OCI-M1 (cell line): ENCODE measurements at regions not wholly inside any gene's neighbourhood (a gene's known extent, or its start where the extent isn't known, plus 50 kb on each side); places are given as distances from the start of the nearest gene placed in this dataset.

Experiments used
- DNase-seq: peaks from one replicate; lab custom pipeline; 2025; lab: John Stamatoyannopoulos, UW

- no peak for DNase-seq
Observed at GRCh38 chr11:103530257-103530656, 421.0 kb downstream of the DYNC2H1 start.

DNA sequence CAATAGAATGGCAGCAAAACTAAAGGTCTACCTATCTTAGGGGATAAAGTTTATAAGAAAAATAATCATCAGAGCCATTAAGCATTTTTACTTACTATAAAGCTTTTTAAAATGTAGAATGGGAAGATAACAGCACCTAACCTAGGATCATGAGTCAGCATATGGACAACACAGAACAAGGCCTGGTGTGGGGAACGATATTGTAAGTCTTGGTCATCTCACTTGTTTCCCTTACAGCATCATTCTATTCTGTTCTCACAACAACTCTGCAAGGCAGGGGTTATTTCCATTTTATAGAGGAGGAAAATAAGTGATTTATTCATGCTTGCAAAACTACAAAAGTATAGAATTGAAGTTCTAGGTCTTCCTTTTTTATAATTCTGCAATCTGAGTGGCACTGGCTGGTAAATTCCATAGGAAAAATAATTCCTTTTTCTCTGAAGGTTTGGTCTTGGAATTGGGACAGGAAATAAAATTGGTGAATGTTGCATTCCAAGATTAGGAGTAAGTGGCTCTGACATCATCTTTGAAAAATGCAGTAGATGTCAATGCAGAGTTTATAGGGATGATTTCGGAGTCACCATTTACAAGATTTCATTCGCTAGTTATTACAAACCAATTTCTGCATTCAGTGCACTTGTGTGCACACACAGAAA lies 423.0 kb downstream of the DYNC2H1 start:
- no peak for DNase-seq

DNA sequence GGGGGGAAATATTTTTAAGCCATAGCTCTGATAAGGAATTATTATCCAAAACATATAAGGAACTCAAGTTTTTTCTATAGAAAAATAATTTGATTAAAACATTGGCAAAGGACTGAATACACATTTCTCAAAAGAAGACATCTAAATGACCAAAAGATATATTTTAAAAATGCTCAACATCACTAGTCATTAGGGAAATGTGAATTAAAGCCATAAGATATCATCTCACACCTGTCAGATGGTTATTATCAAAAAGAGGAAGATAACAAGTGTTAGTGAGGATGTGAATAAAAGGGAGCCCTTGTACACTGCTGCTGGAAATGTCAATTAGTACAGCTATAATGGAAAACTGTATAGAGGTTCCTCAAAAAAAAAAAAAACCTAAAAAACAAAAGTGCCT lies 425.0 kb downstream of the DYNC2H1 start:
- no peak for DNase-seq

- DNase-seq = peak; percentile 0
Observed at GRCh38 chr11:103534959-103535358, 425.7 kb downstream of the DYNC2H1 start.

DNA sequence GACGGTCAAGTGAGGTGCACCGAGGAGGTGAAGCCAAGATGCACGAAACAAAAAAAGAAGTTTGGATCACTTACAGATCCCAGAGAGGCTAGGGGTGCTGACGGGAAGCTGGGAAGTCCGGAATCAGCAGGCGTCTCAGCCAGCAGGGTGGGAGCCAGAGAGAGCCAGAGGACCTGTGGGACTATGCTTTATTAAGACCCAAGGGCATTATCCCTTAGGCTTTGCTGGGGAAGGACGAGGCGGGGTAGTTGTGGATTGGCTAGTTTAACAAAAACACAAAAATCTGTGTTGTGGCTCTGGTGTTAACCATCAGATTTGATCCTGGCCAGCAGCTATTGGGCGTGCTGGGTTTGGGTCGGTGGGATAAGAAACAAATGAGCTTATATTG lies 427.1 kb downstream of the DYNC2H1 start:
- DNase-seq = no peak

DNA sequence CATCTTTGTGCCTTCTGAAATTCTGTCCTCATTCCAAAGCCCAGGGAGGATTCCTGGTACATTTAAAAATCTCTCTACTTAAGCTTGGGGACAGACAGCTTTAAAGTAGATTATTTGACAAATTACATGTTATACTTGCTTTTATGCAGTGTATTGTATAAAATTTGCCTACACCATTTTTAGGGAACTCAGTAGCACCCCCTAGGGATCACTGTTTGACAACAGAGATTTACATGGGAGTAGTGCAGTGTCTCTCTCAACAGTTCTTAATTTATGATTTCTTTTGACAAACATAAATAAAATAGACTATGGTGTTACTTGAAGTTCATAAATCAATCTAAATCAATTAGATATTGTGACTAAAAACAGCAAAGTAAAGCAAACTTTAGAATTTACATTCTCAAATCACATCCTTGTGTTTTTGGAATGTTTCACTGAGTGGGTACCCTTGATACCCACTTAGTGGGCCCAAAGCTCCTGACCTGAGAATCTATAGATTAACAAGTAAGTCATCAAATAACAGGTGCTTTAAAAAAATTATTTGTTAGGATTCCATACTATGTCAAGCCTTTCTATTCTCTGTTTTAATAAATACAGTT lies 428.8 kb downstream of the DYNC2H1 start:
- DNase-seq = peak; percentile 39

DNA sequence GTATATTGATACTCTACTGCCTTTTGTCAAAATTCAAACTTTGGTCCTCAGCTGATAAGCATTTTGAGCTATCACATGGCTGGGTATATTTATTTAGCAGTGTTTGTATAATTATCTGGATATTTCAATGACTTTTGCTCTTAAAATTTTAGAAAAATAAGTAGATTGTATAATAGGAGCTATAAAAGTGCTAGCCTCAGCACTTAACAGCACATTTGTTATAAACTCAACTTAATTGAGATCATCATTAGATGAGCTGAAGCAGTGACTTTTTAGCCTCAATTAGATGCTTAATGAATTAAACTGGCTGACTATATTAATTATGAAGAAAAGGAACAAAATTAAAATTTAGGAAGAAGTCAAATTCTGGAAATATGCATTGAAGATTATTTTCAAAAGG lies 429.9 kb downstream of the DYNC2H1 start:
- DNase-seq = no peak

- DNase-seq = no peak
Observed at GRCh38 chr11:103541186-103541795, 432.1 kb downstream of the DYNC2H1 start.

GRCh38 chr11:103542851-103543250 lies 433.6 kb downstream of the DYNC2H1 start:
- DNase-seq = no peak

DNA sequence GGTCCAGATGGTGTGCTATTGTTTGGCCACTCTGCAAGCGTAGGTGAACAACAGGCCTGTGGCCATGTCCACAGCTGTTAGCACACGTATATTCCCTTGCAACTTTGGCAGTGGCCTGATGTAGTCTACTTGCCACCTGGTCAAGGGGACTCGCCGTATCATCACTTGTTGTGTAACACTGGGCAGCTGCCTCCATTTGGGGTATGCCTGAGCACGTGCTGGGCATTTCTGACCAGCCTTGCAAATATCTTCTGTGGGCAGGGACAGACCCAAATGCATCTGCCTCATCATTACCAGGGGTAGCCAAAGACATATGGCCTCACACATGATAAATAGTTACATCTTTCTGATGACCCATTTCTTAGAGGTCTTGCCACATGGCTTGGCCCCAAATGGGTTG lies 434.2 kb downstream of the DYNC2H1 start:
- DNase-seq = no peak

DNA sequence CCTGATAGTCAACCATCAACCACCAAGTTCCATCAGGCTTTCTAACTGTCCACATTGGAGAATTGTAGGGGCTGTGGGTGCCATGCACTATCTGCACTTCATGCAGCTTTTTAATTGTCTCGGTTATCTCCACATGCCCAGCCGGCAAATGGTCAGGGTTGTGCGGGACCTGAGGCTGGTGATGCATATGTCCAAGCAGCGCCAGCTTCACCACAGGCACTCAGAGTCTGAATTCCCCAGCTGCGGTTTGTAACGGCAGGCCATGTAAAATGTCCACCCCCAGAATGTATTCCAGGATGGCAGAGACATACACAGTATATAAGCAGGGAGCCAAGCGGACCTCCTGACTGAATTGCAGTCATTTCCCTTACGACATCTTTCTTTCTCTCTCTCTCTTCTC lies 435.6 kb downstream of the DYNC2H1 start:
- no peak for DNase-seq

- no peak for DNase-seq
Observed at GRCh38 chr11:103545551-103545950, 436.3 kb downstream of the DYNC2H1 start.

GRCh38 chr11:103546236-103546635 lies 437.0 kb downstream of the DYNC2H1 start:
- DNase-seq = no peak

DNA sequence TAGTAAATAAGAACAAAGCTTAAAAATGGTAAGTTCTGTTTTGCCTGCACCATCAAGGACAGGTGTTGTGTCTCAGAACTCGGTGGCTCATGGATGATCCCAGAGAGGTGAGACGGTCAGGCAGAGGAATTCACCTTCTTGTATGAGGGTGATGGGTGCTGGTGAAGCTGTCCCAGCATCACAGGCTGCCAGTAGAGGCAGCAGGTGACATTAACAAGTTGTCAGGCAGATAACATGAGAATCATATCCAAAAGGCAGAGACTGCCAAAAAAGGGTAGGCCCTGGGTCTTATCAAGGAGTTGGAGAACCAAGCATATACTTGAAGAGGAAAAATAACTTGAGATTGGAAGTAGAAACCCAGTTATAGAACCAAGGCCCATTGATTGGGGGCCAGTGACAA lies 437.8 kb downstream of the DYNC2H1 start:
- no peak for DNase-seq

DNA sequence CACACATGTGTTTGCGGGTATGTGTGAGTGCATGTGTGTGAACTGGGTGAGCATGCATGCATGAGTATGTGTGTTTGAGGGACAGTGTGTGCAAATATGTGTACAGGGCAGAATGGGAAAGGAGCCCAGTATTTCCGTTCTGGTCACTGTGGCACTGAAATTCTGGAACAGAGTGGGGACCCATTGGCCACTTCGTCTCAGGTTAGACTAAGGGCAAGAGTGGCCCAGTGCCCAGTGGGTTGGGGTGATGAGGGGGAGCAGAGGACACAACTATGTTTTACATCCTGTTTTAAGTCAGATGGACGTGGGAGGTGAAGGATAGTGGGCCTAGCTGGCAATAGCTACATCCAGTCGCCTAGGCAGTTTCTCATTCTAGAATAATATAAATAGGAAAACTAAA lies 438.5 kb downstream of the DYNC2H1 start:
- no peak for DNase-seq

DNA sequence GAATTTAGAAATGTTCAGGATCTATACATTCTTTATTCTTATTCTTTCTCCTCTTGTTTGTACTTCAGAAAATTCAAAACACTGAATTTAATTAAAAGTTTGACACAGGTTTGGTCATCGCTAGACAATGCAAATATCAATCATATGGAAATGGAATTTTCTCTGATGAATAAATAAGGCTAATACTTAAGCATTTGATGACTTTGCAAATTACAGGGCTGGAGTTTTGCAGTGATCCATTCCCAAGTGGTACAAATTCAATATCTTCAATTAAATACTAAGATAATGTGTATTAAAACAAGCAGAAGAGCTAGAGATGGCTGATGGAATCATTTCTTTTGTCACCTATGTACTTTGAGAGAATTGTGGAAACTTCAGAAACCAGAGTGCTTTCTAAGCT lies 439.6 kb downstream of the DYNC2H1 start:
- no peak for DNase-seq

GRCh38 chr11:103550811-103551210 lies 441.6 kb downstream of the DYNC2H1 start:
- no peak for DNase-seq

DNA sequence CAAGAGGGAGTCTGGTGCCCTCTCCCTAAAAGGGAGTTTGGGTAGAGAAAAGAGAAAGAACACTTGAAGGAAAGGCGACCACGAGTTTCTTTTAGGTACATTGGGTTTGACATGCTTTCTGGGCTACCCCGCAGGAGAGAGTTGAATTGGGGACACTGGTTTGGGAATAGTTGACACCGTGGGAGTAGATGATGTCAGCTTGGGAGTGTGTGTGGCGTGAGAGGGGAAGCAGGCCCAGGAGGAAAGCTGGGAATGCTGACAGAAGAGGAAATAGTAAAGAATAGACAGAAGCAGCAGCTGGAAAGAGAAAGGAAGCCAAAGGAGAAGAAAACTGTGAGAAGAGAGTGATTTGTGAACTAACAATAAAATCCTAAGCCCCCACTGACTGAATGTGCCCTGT lies 442.9 kb downstream of the DYNC2H1 start:
- DNase-seq = no peak

- DNase-seq = no peak
Observed at GRCh38 chr11:103556171-103556570, 446.9 kb downstream of the DYNC2H1 start.

DNA sequence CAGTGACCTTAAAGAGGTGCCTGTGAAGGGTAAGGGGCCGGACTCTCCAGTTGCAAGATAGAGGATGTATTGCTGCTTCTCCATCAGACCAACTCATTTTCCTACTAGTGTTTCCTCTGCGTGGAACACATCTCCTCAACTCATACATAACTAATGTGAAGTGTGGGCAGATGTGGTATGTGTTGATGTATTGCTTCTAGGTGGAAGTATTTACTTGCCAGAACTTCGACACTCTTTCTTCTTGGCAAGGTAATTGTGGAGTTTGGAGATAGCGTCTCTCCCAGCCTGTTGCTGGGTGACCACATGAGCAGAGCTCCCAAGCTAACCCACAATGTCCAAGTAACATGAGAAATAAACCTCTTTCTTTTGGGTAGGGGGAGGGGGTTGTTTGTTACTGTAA lies 456.9 kb downstream of the DYNC2H1 start:
- DNase-seq = no peak

DNA sequence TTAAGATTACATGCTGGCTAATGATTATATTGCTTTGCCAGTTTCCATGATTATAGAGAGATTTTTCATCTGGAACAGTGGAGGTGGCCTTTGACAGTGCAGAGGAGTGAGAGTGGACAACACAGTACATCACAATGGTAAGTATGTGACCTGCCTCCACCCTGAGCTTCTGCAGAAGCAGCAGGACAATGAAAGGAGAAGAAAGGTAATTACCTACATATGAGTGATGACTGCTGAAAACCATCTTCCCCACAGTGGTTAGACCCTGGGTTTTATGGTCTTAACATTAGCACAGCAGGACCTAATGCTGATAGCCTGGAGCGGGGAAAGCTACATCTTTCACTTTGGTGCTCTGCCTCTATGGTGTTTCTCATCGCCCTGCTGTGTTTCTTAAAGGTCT lies 454.7 kb upstream of the DDI1 start:
- DNase-seq = no peak

DNA sequence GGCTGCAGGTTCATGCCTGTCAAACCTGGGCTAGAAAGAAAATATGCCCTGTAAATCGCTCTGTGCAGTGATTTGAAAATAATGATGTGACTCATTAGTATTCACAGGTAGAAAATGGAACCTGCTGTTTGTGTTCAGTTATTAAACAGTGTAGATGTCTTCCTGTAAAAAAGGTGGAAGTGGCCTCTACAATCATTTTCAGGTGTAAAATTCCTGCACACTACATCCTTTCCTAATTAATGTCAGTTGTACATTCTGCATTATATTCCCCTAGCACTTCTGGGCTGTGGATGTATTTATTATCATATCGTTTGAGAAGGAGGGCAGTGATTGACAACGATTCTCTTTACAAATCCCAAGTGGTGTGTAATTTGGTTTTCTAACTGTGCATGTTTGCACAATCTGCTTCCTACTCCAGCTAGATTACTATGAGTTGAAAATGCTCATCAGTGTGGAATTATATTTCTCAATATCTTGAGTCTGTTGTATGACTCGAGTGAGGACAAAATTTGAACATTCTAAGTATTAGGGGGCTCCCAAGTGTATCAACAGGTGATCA lies 454.0 kb upstream of the DDI1 start:
- DNase-seq = no peak

DNA sequence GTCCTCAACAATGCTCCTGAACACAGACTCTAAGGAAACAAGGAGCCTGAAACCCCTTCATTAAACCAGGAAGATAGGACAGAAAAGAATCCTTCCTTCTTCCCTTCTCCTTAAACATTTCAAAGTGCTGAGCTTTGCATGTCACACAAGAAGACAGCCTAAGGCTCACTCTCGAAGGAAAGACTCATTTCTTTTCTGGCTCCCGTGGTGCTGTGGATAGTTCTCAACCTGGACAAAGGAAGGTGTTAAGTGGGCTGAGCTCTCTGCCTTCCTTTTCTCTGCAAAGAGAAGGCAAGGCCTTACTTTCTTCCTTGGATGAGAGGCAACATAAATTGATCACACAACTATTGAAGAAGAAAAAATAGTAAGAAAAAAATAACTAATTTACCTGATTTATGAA lies 452.4 kb upstream of the DDI1 start:
- DNase-seq = no peak

GRCh38 chr11:103584720-103585119 lies 451.7 kb upstream of the DDI1 start:
- DNase-seq = no peak
